Ureter (tissue), 1 donor: ENCODE measurements at regions not wholly inside any gene's neighbourhood (a gene's known extent, or its start where the extent isn't known, plus 50 kb on each side); places are given as distances from the start of the nearest gene placed in this dataset.

Experiments
- DNase-seq: peaks from one replicate; pipeline ENCODE4 v3.0.0-alpha.2; 2020; ENCODE audit warnings: low spot score
- donor health status: DM: yes; HTN: yes; CAD: no.

DNA sequence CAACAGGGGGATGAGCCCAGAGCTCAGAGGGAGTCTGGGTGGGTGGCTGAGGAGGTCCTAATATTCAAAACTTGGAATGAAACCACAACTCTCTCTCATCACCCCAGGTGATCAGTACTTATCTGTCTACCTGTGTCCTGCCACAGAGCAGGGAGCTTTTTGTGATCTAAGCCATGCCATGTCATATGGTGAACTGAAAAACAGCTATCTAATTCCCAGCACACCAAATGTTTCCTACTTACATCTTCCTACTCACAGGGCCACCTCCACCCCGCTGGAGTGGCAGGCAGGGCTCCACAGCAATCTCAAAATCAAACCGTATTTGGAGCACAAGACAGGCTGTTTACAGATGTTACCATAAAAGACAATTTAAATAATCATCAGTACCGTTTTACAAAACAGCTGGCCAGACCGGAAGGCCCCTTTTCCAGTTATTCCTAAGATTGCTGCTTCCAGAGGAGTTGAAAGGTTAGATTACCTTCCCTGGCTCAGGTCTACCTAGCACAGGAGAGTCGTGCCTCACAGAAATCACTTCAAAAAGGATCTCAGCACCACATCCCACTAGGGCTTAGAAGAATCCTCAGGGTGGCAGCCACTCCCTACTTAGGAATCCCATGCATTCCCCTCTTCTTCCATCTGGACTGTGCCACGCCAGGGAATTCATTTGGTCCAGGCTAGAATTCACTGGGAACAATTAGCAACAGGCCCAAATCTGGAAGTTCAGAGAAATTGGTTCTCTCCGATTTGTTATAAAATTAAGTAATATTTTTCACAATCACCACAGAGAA is 226.6 kb upstream of the IL12A start:
- DNase-seq = no peak

DNA sequence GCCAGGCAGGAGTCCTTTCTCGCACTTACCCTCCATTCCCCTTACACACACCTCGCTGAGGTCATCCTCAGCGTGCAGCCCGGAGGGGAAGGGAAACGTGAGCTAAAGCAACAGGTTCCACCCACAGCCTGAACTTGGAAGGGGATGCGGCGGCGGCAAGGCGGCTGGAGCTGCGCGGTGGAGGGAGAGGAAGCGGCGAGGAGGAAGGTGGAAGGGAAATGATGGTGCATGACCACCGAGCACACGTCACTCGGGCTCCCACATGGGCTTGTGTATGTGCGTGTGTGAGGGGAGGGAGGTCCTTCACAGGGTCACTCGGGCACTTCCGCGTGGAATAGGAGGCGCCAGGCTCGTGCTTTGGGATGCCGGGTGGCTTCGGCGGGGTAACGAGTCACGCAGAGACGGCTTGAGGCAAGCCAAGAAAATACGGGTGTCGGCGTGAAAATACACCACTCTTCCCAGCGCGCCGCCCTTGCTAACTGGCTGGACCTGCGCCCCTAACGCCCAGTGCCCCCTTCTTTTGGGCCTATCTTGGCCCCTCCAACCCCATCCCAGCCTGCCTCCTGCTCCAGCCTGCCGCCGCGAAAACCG is 225.5 kb upstream of the IL12A start:
- peak; percentile 72 for DNase-seq

DNA sequence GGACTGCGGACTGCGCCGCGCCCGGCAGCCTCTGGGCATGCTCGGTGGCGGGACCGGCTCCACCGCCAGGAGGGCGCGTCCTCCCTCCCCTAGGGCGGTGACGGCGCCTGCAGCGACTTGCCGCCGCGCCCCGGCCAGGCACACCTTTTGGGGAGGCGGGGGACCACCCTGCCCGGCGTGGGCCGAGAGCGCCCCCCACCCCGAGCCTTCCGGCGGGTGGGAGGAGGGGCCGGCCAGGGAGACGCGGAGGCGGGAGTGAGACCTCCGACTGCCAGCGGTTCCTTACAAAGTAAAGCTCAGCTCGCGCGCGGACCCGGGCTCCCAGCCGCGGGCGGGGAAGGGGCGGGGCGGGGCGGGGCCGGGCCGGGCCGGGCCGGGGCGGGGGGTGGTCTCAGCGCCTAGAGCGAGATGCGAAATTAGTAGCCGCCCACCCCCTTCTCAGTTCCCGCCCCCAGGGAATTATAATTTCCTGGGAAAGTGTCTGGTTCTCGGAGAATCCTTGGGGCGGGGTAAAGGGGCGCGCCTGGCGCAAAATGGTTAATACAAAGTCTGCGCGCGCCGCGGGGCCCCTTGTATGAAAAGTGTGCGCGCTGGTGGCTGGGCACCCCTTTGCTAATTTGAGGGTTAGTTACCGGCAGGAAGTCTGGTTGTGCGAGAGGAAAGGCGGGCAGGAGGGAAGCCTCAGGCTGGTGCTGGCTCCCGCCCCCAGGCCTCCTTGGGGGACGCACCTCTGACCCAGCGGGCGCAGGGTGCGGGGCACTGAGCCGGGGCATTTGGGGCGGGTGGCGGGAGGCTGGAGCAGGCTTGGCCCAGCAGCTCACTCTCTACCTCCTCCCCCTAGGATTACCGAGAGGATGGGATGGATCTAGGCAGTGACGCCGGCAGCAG is 224.8 kb upstream of the IL12A start:
- peak; percentile 78 for DNase-seq

DNA sequence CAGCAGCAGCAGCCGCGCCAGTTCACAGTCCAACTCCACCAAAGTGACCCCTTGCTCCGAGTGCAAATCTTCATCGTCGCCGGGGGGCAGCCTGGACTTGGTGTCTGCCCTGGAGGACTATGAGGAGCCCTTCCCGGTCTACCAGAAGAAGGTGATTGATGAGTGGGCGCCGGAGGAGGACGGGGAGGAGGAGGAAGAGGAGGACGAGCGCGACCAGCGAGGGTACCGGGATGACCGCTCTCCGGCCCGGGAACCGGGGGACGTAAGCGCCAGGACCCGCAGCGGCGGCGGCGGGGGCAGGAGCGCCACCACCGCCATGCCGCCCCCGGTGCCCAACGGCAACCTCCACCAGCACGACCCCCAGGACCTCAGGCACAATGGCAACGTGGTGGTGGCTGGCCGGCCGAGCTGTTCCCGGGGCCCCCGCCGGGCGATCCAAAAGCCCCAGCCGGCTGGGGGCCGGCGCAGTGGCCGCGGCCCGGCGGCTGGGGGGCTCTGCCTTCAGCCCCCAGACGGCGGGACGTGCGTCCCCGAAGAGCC is 224.1 kb upstream of the IL12A start:
- DNase-seq = no peak

DNA sequence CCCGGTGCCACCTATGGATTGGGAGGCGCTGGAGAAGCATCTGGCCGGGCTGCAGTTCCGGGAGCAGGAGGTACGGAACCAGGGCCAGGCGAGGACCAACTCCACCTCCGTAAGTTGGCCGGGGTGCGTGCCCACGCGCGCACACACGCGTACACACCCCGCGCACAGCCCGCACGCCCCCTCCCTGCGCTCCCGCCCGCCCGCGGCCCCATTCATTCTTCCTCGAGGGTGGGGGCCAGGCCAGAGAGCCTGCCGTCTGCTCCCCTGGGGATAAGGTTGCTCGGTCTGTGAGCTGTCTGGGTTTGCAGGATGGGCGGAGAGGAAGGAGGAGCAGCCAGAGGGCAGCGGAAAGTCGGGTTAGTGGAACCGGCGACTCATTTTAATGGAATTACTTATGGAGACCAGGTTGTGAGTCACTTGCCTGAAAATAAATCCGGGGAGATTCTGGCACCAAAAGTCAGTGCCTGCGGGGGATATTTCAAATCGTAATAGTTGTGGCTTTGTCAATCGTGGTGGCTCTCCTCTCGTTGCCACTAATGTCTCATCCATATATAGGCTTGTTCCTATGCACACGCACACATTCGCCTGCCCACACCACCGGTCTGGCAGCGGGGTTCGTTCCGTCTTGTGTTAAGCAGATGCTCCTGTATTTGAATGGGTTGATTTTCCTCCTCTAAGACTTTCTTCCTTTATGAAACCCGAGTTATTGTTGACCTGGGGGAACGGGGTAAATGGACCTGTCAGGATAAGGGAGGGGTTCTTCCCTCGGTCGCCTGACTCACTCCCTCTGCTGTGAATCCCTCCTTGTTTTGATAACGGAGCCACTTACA is 223.4 kb upstream of the IL12A start:
- peak; percentile 84 for DNase-seq

DNA sequence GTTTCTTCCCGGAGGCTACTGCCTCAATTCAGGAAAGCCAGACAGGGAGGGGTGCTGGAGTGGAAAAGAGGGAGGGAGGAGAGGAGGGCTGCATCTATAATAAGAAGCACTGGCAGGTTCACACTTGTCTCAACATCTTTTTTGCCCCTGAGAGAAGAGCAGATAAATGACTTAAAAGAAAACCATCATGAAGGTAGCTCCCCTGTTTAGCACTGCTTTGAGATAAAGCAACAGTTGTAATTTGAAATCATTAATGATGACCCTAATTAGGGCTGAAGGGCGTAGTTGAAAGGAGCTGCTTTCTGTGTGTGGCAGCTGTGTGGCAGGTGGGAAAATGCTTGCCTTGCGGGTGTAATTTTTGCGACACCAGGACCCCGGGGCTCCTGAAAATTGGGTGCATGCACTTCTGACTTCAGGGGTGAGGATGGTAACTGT is 222.8 kb upstream of the IL12A start:
- DNase-seq = no peak

DNA sequence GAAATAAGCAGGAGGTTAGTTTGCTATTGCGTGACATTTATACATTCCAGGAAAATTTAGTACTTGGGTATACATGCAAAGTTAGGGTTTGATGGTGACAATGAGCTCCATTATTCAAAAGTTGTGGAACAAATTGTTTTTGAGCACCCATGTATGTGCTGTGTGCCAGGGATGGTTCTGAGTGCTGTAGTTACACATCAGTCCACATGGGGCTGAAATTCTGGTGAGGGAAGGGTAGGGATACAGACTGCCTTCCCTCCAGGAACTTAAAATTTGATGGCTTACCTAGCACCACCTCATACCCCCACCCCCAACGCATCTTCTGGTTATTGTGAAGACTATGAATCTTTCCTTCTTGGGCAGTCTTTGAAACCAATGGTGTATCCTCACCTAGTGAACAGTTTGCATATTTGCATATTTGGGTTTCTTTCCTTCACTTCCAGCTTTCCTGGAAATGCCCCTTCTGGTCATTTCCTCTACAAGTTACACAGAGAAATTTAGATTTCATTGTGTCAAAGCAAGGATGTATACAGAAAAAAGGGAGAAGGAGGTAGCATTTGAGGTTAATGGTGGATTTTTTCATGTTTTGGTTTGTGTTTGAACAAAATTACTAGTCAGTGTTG is 222.0 kb upstream of the IL12A start:
- DNase-seq = no peak

DNA sequence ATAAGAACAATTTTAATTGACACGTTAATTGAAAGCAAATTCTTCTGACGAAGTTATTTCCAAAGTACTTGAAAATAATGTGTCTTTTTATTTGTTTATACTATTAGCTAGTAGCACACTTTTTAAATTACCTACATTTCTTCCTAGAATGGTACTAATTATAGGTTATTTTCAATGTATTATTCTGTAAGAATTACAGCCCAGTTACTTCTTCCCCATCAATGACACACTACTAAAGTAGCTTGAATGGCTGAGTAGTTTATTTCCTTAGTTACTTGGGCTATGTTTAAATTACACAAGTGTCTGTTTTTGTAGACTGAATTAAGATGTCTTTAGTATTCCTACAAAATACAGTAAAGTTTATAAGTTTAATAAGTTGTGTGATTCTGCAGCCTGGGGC is 217.6 kb upstream of the IL12A start:
- no peak for DNase-seq

DNA sequence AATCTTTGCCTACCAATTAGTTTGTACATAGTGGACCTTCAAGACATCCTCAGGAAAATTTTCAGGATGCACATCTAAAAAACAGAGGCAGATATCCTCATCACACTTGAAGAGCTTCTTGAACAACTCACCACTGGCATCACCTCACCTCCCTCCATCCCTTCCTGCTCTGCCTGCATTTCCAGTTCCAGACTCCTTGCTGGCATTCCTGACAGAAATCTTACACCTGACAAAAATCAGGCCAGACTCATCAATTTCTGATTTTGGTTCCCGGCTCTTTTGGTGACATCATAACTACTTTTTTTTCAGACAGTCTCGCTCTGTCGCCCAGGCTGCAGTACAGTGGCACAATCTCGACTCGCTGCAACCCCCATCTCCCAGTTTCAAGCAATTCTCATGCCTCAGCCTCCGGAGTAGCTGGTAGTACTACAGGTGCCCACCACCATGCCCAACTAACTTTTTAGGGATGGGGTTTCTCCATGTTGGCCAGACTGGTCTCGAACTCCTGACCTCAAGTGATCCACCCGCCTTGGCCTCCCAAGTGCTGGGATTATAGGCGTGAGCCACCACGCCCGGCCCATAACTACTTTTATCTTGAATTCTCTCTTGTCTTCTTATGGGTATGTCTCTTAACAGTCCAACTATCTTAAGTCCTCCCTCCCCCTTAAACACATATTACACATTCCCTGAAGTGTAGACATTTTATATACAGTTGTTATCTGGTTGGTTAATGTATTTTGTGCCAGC is 216.6 kb upstream of the IL12A start:
- DNase-seq = no peak

DNA sequence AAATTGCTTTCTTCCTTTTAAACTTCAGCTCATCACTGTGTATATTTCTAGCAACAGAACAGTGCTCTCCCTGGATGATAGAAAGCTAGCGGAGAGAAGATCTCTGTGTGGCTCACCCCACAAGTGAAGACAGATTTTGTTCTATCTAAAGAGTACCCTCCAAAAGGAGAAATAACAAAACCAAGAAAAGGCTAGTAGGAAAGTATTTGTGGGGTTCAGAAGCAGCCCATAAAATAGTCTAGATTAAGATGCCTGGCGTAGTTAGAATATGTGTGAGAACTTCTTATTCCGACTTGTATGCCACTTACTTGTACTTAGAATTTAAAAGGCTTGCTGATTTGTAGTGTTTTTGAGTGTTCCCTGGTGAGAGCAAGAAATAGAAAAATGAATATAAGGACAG is 214.9 kb upstream of the IL12A start:
- DNase-seq = no peak

DNA sequence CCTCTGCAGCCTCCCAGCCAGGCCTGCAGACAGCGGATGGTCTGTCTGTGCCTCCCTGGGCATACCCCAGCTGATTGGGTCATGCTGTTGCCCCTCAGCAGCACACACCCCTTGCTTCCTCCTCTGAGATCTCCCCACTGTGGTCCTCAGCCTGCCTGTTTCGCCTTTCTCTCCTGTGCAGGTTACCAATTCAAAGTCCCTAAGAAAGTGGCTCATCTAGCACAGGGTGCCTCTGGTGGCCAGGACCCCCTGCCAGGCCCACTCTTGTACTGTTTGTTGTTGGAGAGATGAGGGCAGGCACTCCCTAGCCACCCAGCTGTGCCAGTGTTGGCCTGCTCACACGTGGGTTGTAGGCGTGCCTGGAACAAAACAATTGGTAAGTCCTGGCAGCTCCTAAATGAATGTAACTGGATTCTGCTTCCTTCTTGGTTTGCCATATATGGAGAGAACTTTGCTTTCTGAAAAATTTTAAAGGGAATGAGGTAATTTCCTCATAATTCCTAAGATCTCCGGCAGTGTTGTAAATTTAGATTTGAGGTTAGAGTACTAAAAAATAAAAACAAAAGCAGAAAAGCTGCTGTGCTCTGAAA is 213.2 kb upstream of the IL12A start:
- no peak for DNase-seq

DNA sequence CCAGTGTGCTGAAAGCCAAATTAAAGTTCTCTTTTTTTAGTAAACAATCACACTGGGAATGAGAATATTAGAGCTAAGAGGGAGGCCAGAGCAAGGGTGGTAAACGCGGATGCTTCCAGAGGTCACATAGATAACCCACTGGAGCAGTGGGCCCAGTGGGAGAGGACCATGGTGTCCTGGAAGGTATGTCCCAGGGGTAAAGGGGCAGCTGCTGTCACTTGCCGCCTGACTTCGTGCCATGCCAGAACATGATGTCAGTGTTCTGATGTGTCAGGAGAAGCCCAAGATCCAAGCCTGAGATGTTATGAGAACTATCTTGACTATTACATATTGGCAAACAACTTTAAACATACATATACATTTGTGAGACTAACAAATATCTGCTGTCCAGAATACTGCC is 211.9 kb upstream of the IL12A start:
- DNase-seq = no peak

DNA sequence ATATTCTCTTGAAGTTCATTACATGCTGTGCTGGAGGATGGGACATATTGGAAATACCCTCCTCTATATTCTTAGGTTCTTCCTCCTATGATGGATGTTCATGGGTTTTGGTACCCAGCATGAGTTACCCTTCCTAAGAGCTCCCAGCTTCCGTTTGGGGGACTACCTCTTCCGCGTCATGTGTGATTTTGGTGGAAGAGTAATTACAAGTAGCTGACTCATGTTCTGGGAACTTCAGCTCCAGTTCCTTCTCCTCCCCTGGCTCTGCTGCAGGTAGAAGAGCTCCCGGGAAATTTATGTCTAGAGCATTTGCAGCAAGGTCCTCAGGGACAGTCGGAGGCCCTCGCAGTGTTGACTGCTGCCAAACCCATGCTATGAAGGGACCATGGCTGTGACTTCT is 208.8 kb upstream of the IL12A start:
- DNase-seq = no peak

DNA sequence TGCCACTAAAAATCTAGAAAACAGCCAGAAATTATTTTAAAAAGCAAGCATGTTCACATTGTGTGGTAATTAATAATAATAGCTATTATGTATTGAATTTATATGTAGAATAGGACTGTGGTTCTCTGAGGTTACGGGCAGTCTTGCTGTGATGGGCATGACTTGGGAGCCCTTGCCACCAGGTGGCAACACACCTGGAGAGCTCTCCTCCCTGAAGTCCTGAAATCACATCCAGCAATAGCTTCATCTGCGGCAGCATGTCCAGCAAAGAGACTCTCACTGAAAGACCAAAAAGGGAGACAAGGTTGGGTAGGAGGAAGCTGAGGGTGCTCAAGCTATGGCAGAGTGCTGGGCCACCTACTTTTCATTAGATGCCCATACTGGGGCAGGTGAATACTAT is 206.8 kb upstream of the IL12A start:
- DNase-seq = no peak

DNA sequence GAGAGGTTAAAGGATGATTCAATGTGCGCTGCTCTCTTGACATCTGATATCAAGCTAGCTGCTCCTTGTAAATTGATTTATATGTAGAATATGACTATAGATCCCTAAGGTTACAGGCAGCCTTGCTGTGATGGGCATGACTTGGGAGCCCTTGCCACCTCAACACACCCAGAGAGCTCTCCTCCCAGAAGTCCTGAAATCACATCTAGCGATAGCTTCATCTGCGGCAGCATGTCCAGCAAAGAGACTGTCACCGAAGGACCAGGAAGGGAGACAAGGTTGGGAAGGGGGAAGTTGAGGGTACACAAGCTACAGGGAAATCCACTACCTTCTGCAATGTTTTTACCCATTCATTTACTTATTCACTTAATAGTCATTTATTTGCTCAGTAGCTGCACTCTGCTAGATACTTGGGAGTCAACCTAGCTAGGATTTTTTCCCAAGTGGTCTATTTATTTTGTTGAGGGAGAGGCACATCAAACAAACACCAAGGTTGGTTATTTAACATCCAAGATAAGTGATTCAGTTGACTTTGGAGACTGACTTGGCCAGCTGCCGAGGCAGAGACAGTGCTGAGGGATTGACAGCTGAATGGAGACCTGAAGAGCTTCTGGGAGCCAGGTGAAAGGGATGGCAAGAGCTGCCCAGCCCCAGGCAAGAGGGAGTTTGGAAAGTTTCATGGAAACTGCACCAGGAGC is 205.8 kb upstream of the IL12A start:
- DNase-seq = no peak

DNA sequence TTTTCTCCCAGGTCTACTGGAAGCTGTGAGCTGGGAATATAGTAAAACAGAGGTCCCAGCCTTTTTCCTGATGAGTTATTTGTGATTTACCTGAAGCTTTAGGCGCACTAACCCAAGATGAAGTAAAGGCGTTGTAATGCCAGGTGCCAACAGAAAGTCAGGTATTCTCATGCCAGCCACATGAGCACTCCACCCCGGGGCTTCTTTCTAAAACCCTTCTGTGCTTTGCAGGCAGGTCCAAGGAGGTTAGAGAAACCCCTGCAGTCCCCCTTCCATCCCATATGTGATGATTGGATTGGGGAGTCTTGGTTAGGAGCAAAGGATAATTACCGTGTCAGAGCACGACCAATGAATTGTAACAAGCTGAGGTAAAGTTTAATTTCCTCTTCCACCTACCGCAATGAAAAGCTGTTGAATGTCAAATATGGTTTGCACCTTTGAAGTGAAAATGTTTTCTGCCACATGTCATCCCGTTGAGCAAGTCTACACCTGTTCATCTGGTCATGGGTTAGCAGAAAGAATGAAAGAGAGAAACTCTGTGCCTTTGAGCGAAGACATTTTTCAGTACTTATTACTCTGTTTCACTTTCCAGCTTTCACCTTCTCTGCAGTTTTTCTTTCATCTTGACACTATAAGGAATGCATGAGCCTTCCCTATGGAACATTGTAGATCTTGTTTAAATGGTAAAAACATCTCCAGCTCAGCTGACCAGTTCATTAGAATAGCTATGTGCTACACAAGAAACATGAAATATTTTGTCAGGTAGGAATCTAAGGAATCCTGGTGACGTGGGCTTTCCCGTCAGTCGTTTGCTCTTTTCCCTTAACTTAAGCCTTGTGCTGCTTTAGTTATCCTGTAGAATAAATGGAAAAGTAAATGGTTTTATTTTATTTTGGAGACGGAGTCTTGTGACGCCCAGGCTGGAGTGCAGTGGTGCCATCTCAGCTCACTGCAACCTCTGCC is 204.6 kb upstream of the IL12A start:
- DNase-seq = no peak

DNA sequence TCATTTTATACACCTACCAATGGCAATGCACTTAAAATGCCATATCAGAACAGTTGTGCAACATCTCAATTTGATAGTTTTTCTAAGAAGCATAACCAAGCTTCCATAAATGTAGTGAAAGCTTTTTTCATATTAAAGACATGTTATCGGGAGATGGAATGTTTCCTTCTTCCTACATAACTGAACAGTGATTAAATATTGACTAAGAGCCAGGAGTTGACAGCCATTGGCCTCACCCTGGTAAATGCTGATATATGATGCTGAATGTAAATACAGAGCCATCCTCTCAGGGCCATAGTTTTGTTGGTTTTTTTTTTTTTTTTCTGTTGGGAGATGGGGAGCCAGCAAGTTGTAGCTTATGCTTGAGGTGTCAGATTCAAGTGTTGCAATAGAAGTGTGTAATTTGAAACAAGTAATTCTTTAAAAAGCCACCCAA is 203.3 kb upstream of the IL12A start:
- DNase-seq = no peak
